Cerebellar nuclear complex (tissue), 1 donor: ENCODE measurements at regions not wholly inside any gene's neighbourhood (a gene's known extent, or its start where the extent isn't known, plus 50 kb on each side); places are given as distances from the start of the nearest gene placed in this dataset.

ENCODE experiments used
- DNase-seq, 2 experiments: peaks; one replicate each; lab custom pipeline; 2025; lab: John Stamatoyannopoulos, UW

- DNase-seq: no peak
These were observed 390.7 kb upstream of the ZP4 start for GRCh38 chr1:238281418-238281817.

- no peak for DNase-seq
These were observed 389.1 kb upstream of the ZP4 start for GRCh38 chr1:238279694-238280380.

GRCh38 chr1:238272145-238272544 lies 381.4 kb upstream of the ZP4 start:
- DNase-seq: no peak

- no peak for DNase-seq
These were observed 375.1 kb upstream of the ZP4 start for GRCh38 chr1:238265866-238266265.

- no peak for DNase-seq
These were observed 374.2 kb upstream of the ZP4 start for GRCh38 chr1:238264951-238265350.

- DNase-seq: no peak
These were observed 367.8 kb upstream of the ZP4 start for GRCh38 chr1:238258510-238258909.

GRCh38 chr1:238257018-238257621 lies 366.4 kb upstream of the ZP4 start:
- DNase-seq: no peak

- no peak for DNase-seq
These were observed 364.2 kb upstream of the ZP4 start for GRCh38 chr1:238254935-238255334.

GRCh38 chr1:238252033-238252802 lies 361.5 kb upstream of the ZP4 start:
- DNase-seq: no peak

GRCh38 chr1:238248356-238248755 lies 357.6 kb upstream of the ZP4 start:
- no peak for DNase-seq

- DNase-seq: no peak
These were observed 351.5 kb upstream of the ZP4 start for GRCh38 chr1:238242181-238242580.

- no peak for DNase-seq
These were observed 350.9 kb upstream of the ZP4 start for GRCh38 chr1:238241607-238242006.

- DNase-seq: no peak
These were observed 348.6 kb upstream of the ZP4 start for GRCh38 chr1:238239343-238239742.

- DNase-seq: no peak
These were observed 343.2 kb upstream of the ZP4 start for GRCh38 chr1:238233966-238234365.

- peak in 1 of 2 experiments; percentile 36 for DNase-seq
These were observed 341.5 kb upstream of the ZP4 start for GRCh38 chr1:238232084-238232710.

GRCh38 chr1:238226810-238227209 lies 336.1 kb upstream of the ZP4 start:
- no peak for DNase-seq

- DNase-seq: no peak
These were observed 332.4 kb upstream of the ZP4 start for GRCh38 chr1:238223076-238223640.

- DNase-seq: no peak
These were observed 331.0 kb upstream of the ZP4 start for GRCh38 chr1:238221738-238222137.

- no peak for DNase-seq
These were observed 323.7 kb upstream of the ZP4 start for GRCh38 chr1:238214449-238214848.

GRCh38 chr1:238205045-238205662 lies 314.4 kb upstream of the ZP4 start:
- DNase-seq: no peak

- no peak for DNase-seq
These were observed 311.3 kb upstream of the ZP4 start for GRCh38 chr1:238201992-238202391.

GRCh38 chr1:238199325-238199724 lies 308.6 kb upstream of the ZP4 start:
- DNase-seq: no peak
